VCaP (cell line): ENCODE measurements at regions not wholly inside any gene's neighbourhood (a gene's known extent, or its start where the extent isn't known, plus 50 kb on each side); places are given as distances from the start of the nearest gene placed in this dataset.

ENCODE experiments used
- H3K27ac ChIP-seq: fragments of 450-650 bp; 2 replicates; pipeline ENCODE4 v1.5.1; 2017
- CTCF ChIP-seq: fragments of 450-650 bp; conservative IDR thresholded peaks from 2 replicates; pipeline ENCODE4 v1.5.1; 2017; ENCODE audit warnings: mild to moderate bottlenecking, moderate library complexity

DNA sequence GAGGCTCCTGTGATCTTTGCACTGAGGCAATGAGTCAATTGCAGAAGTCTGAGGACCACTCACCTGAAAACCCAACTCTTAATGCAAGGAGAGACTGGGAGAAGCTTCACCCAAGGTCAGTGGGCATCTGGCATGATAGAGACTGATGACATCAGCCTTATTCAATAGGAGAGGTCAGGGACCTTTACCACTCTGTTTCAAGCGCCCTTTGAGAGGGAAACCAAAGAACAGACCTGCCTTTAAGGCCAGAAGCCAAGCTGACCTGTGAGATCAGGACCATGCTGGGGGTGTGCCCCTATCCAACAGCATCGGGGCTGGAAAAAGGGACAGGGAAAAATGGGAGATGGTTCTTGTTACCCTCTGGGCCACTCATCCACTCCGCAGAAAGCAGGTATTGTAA lies 83.3 kb upstream of the FOXN3 start:
- no peak for TF ChIP-seq CTCF
- H3K27ac ChIP-seq = no peak overlapping the region

- no peak for TF ChIP-seq CTCF
- H3K27ac ChIP-seq = no peak overlapping the region
Measured at GRCh38 chr14:89498878-89499277, 81.8 kb upstream of the FOXN3 start.

DNA sequence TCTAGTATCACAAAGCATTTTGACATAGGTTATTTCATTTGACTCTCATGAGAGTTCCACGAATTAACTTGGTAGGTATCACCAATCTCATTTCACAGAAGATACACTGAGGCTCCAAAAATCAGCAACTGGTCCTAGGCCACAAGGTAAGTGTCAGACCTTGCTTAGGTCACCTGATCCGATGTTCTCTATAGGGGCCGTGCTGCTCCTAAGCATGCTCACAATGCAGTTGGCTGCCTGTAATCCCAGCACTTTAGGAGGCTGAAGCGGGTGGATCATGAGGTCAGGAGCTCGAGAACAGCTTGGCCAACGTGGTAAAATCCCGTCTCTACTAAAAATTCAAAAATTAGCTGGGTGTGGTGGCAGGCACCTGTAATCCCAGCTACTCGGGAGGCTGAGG lies 78.7 kb upstream of the FOXN3 start:
- no peak overlapping the region for H3K27ac ChIP-seq
- no peak for TF ChIP-seq CTCF

DNA sequence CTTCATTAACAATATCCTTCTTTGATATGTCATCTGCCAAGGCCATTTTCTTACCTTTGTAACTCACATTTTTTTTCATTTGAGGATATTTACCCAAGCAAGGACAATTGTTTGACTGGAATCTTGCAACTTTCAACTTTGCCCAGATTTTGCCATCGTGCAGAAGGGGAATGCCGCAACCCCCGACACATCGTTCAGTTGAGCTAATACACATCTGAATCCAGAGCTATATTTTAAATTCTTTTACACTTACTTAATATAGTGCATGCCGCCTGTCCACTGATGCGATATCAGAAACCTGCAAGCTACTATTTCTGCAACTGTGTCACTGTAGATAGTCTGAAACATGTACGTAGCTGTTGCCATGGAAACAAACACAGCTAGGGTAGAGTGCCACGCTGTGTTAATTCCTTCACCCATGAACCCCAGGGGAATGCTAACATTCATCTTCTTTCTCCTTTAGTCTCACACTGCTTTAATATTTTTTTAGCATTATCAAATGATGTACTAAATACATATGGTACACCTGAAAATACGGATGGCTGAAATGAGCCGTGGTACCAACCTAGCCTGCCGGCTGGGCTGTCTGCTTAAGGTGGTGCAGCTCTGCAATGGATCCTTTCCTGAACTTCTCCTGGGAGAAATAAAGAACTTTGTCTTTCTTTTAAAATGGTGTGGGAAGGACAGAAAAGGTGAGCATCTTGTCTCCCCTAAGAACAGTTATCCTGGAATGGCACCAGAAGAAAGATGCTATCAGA lies 77.0 kb upstream of the FOXN3 start:
- H3K27ac ChIP-seq = no peak overlapping the region
- no peak for TF ChIP-seq CTCF

- no peak for TF ChIP-seq CTCF
- H3K27ac ChIP-seq = no peak overlapping the region
Measured at GRCh38 chr14:89493406-89493805, 76.4 kb upstream of the FOXN3 start.

- no peak overlapping the region for H3K27ac ChIP-seq
- TF ChIP-seq CTCF = no peak
Measured at GRCh38 chr14:89491711-89492381, 74.8 kb upstream of the FOXN3 start.

- no peak for TF ChIP-seq CTCF
- no peak overlapping the region for H3K27ac ChIP-seq
Measured at GRCh38 chr14:89490466-89490865, 73.4 kb upstream of the FOXN3 start.
